GM19372 (cell line): ENCODE measurements at regions not wholly inside any gene's neighbourhood (a gene's known extent, or its start where the extent isn't known, plus 50 kb on each side); places are given as distances from the start of the nearest gene placed in this dataset.
A peak's percentile ranks its signal among the peaks of the same experiment; 100 is the strongest.
"Not testable (repeated sequence)": the region's sequence is repeated elsewhere in the genome, so short reads cannot be mapped to it uniquely, and the experiment has no call there.

Experiments
- ATAC-seq: cut with Tn5 transposase; IDR thresholded peaks from one replicate; pipeline ENCODE4 v1.9.1; 2021; ENCODE audit warnings: mild to moderate bottlenecking, low read depth, moderate library complexity; ENCODE audit not compliant: unreplicated experiment

- no peak for ATAC-seq
Observed at GRCh38 chr5:60448600-60448999, 251.4 kb downstream of the DEPDC1B start.

- no peak for ATAC-seq
Observed at GRCh38 chr5:60447488-60447920, 252.5 kb downstream of the DEPDC1B start.

GRCh38 chr5:60446917-60447316, 253.0 kb downstream of the DEPDC1B start:
- no peak for ATAC-seq

GRCh38 chr5:60445921-60446320, 254.0 kb downstream of the DEPDC1B start:
- ATAC-seq, result no peak

- no peak for ATAC-seq
Observed at GRCh38 chr5:60445427-60445826, 254.5 kb downstream of the DEPDC1B start.

- no peak for ATAC-seq
Observed at GRCh38 chr5:60444661-60445360, 255.2 kb downstream of the DEPDC1B start.

- ATAC-seq, result no peak
Observed at GRCh38 chr5:60439552-60439951, 260.4 kb downstream of the DEPDC1B start.

- no peak for ATAC-seq
Observed at GRCh38 chr5:60437308-60437707, 262.7 kb downstream of the DEPDC1B start.

- ATAC-seq, result peak; percentile 77
Observed at GRCh38 chr5:60436518-60436917, 263.4 kb downstream of the DEPDC1B start.

GRCh38 chr5:60435808-60436207, 264.2 kb downstream of the DEPDC1B start:
- no peak for ATAC-seq

- not testable (repeated sequence) for ATAC-seq
Observed at GRCh38 chr5:60426189-60426588, 273.8 kb downstream of the DEPDC1B start.

- ATAC-seq, result not testable (repeated sequence)
Observed at GRCh38 chr5:60420773-60421172, 279.2 kb downstream of the DEPDC1B start.

- no peak for ATAC-seq
Observed at GRCh38 chr5:60417500-60418181, 282.3 kb downstream of the DEPDC1B start.

- no peak for ATAC-seq
Observed at GRCh38 chr5:60415443-60415842, 284.5 kb downstream of the DEPDC1B start.

GRCh38 chr5:60410427-60410826, 289.5 kb downstream of the DEPDC1B start:
- ATAC-seq, result no peak

GRCh38 chr5:60404171-60404570, 295.8 kb downstream of the DEPDC1B start:
- no peak for ATAC-seq

GRCh38 chr5:60403343-60404006, 296.5 kb downstream of the DEPDC1B start:
- ATAC-seq, result no peak

- ATAC-seq, result no peak
Observed at GRCh38 chr5:60402161-60402785, 297.7 kb downstream of the DEPDC1B start.

GRCh38 chr5:60401526-60401925, 298.4 kb downstream of the DEPDC1B start:
- ATAC-seq, result no peak

GRCh38 chr5:60399507-60399906, 300.5 kb downstream of the DEPDC1B start:
- no peak for ATAC-seq

- no peak for ATAC-seq
Observed at GRCh38 chr5:60395712-60396329, 304.1 kb downstream of the DEPDC1B start.
